ENCODE measurements at regions not wholly inside any gene's neighbourhood (a gene's known extent, or its start where the extent isn't known, plus 50 kb on each side); places are given as distances from the start of the nearest gene placed in this dataset.

- TF ChIP-seq CTCF (conservative IDR thresholded peaks at IDR 0.05; ENCODE audit: low read length): no peak
- TF ChIP-seq EZH2phosphoT487 (IDR thresholded peaks at IDR 0.05; ENCODE audit: borderline replicate concordance): no peak
Observed at GRCh38 chr5:141756196-141756595, 74.2 kb upstream of the ARAP3 start.
